ENCODE measurements at regions not wholly inside any gene's neighbourhood (a gene's known extent, or its start where the extent isn't known, plus 50 kb on each side); places are given as distances from the start of the nearest gene placed in this dataset.

- CTCF ChIA-PET (ENCODE audit: low intra/inter-chr PET ratio, low total read pairs), result no interaction called here
- Histone ChIP-seq H3K4me2 (ENCODE audit: low read depth, low read length) (no peak overlapping the region), H2AFZ (ENCODE audit: low read length) (no peak overlapping the region), H3K9ac (ENCODE audit: insufficient read depth, low read depth, low read length) (no peak overlapping the region), H3K27ac (ENCODE audit: extremely low read length, insufficient read depth, low read length) (no peak overlapping the region), H3K4me3 (replicated peaks in 1 of 3; ENCODE audit: insufficient read depth in 1 of 3, low read depth in 2 of 3, low read length in 3 of 3) (no peak overlapping the region), H3K4me1 (ENCODE audit: insufficient read depth, low read length) (no peaks in the 10 kb centered on the region), H3K79me2 (ENCODE audit: insufficient read depth, low read length) (no peaks in the 10 kb centered on the region), H3K27me3 (ENCODE audit: control insufficient read depth in 1 of 2, insufficient read depth in 2 of 2, low read length in 2 of 2) (no peaks in the 10 kb centered on the region), H4K20me1 (ENCODE audit: insufficient read depth, low read length) (no peaks in the 10 kb centered on the region), H3K9me3 (ENCODE audit: low read length) (no peaks in the 10 kb centered on the region), H3K36me3 (replicated peaks in 1 of 2; ENCODE audit: control insufficient read depth in 1 of 2, insufficient read depth in 2 of 2, low read length in 2 of 2) (no peaks in the 10 kb centered on the region)
- in situ Hi-C loops (cut with HindIII; ENCODE audit: extremely low pct_ligation_motif_present, low pct_unique_long_range_greater_than_20kb), result no loop called here
- DNase-seq (ENCODE audit: low spot score) (no peak), FAIRE-seq (no peak), ATAC-seq (no peak)
- intact Hi-C loops (cut with micrococcal nuclease; ENCODE audit: unreplicated experiment), result no loop called here
- no TSS peak for BruUV-seq (replicated peaks)
- POLR2A ChIA-PET, result no interaction called here
- WGBS (ENCODE audit: low lambda C conversion rate), result 5% methylated on average over 2 of the region's 2 CpGs
- TF ChIP-seq CAMTA2 (CRISPR knock-in tag; IDR thresholded peaks at IDR 0.05; ENCODE audit: borderline replicate concordance), result no peak
- no peak for TF ChIP-seq CHD4 (IDR thresholded peaks at IDR 0.05; ENCODE audit: borderline replicate concordance, low read length)
- TF ChIP-seq ZSCAN20 (CRISPR knock-in tag; IDR thresholded peaks at IDR 0.05; ENCODE audit: borderline replicate concordance), result no peak
- TF ChIP-seq ZNF878 (CRISPR knock-in tag; IDR thresholded peaks at IDR 0.05), result no peak
- TF ChIP-seq MIER3 (CRISPR knock-in tag; IDR thresholded peaks at IDR 0.05; ENCODE audit: borderline replicate concordance), result no peak
- no peak for TF ChIP-seq NFKB2 (CRISPR knock-in tag; IDR thresholded peaks at IDR 0.05; ENCODE audit: borderline replicate concordance)
- TF ChIP-seq YEATS4 (CRISPR knock-in tag; IDR thresholded peaks at IDR 0.05; ENCODE audit: borderline replicate concordance), result no peak
- TF ChIP-seq POGK (CRISPR knock-in tag; conservative IDR thresholded peaks at IDR 0.05), result no peak
- no peak for TF ChIP-seq ZNF574 (CRISPR knock-in tag; IDR thresholded peaks at IDR 0.05)
- no peak for TF ChIP-seq SMAD9 (CRISPR knock-in tag; IDR thresholded peaks at IDR 0.05)
- no peak for TF ChIP-seq NR3C1 (CRISPR knock-in tag; IDR thresholded peaks at IDR 0.05)
- TF ChIP-seq ZXDC (CRISPR knock-in tag; IDR thresholded peaks at IDR 0.05), result no peak
- no peak for TF ChIP-seq PAWR (CRISPR knock-in tag; IDR thresholded peaks at IDR 0.05; ENCODE audit: borderline replicate concordance)
- no peak for TF ChIP-seq ERF (CRISPR knock-in tag; IDR thresholded peaks at IDR 0.05)
- no peak for TF ChIP-seq PAXIP1 (CRISPR knock-in tag; conservative IDR thresholded peaks at IDR 0.05)
Measured at GRCh38 chrX:30008031-30008430, 207.3 kb upstream of the MAGEB2 start.

All from HepG2 (cell line).